H1 (cell line): ENCODE measurements at regions not wholly inside any gene's neighbourhood (a gene's known extent, or its start where the extent isn't known, plus 50 kb on each side); places are given as distances from the start of the nearest gene placed in this dataset.

Source experiments
- ATF3 ChIP-seq: IDR thresholded peaks from 2 replicates; pipeline ENCODE4 v1.6.1; 2011; ENCODE audit warnings: low read depth, mild to moderate bottlenecking, low read length; ENCODE audit not compliant: insufficient read depth
- CHD7 ChIP-seq: fragments of 300-600 bp; sonication (generic); IDR thresholded peaks from 2 replicates; pipeline ENCODE4 v1.7.1; 2012; ENCODE audit warnings: low read length, moderate library complexity, mild to moderate bottlenecking, inconsistent platforms; ENCODE audit not compliant: insufficient replicate concordance
- EGR1 ChIP-seq: IDR thresholded peaks from 2 replicates; pipeline ENCODE4 v1.6.1; 2011; ENCODE audit warnings: low read depth, low read length, borderline replicate concordance
- NANOG ChIP-seq: IDR thresholded peaks from 2 replicates; pipeline ENCODE4 v1.6.1; 2011; ENCODE audit warnings: low read length, low read depth, mild to moderate bottlenecking, inconsistent platforms; ENCODE audit not compliant: insufficient read depth, poor library complexity, severe bottlenecking
- RAD21 ChIP-seq, 2 experiments: IDR thresholded peaks in 1 of 2; conservative IDR thresholded peaks in 1 of 2; 2 replicates each; pipeline ENCODE4 v1.6.1; 2011; ENCODE audit warnings: low read depth in 2 of 2, low read length in 2 of 2, improper control_type of control experiment in 1 of 2, inconsistent platforms in 1 of 2, mild to moderate bottlenecking in 1 of 2, moderate library complexity in 1 of 2
- RNF2 ChIP-seq: fragments of 200-900, 300-1000 bp; sonication (generic); IDR thresholded peaks from 2 replicates; pipeline ENCODE4 v1.7.1; 2016; ENCODE audit warnings: borderline replicate concordance, low read depth, mild to moderate bottlenecking, antibody characterized with exemption, low read length; ENCODE audit not compliant: poor library complexity, severe bottlenecking; ENCODE audit errors: missing control alignments
- SAP30 ChIP-seq: fragments of 300-600 bp; sonication (generic); IDR thresholded peaks from 2 replicates; pipeline ENCODE4 v1.7.1; 2012; ENCODE audit warnings: low read length, moderate library complexity, mild to moderate bottlenecking, inconsistent platforms; ENCODE audit not compliant: insufficient read depth, insufficient replicate concordance
- SP2 ChIP-seq: IDR thresholded peaks from 2 replicates; pipeline ENCODE4 v1.6.1; 2012; ENCODE audit warnings: mild to moderate bottlenecking, low read length, inconsistent platforms
- SP4 ChIP-seq: IDR thresholded peaks from 2 replicates; pipeline ENCODE4 v1.6.1; 2012; ENCODE audit warnings: low read length, inconsistent platforms
- TAF1 ChIP-seq: IDR thresholded peaks from 2 replicates; pipeline ENCODE4 v1.6.1; 2011; ENCODE audit warnings: mild to moderate bottlenecking, low read depth, low read length

GRCh38 chr5:33300209-33300742, 140.5 kb upstream of the TARS1 start (continued):
- TF ChIP-seq CHD7 (no peak), RNF2 (no peak), SAP30 (no peak), ATF3 (no peak), NANOG (no peak), TAF1 (no peak), EGR1 (no peak), SP4 (no peak), RAD21 (IDR thresholded peaks at IDR 0.05 in 1 of 2, conservative IDR thresholded peaks at IDR 0.05 in 1 of 2; ENCODE audit: low read depth in 2 of 2, low read length in 2 of 2) (no peak), SP2 (no peak)
